Natural killer cell (primary cell): ENCODE measurements at regions not wholly inside any gene's neighbourhood (a gene's known extent, or its start where the extent isn't known, plus 50 kb on each side); places are given as distances from the start of the nearest gene placed in this dataset.
"Not testable (repeated sequence)": the region's sequence is repeated elsewhere in the genome, so short reads cannot be mapped to it uniquely, and the experiment has no call there.

Experiments used
- ATAC-seq, 3 donors: fragments of 150-1000 bp in 2 of 3; fragments of 200-7000 bp in 1 of 3; cut with Tn5 transposase; 1 replicate in 1 of 3; 2 replicates in 2 of 3; pipeline ENCODE4 v1.10.0; 2021; ENCODE audit warnings: mild to moderate bottlenecking in 2 of 3, moderate library complexity in 2 of 3
- DNase-seq, 2 donors: peaks; one replicate each; pipeline versions ENCODE4 v3.0.0 to v3.0.0-alpha.2; 2013 to 2021; ENCODE audit warnings: mixed read lengths in 1 of 2
- H3K27ac ChIP-seq: one replicate; pipeline ENCODE4 v1.5.1; 2013; ENCODE audit warnings: mild to moderate bottlenecking, low read length
- H3K27me3 ChIP-seq: one replicate; pipeline ENCODE4 v1.6.1; 2013; ENCODE audit warnings: low read length; ENCODE audit not compliant: control insufficient read depth, insufficient read depth
- H3K36me3 ChIP-seq: one replicate; pipeline ENCODE4 v1.6.1; 2013; ENCODE audit warnings: low read length; ENCODE audit not compliant: control insufficient read depth, insufficient read depth
- H3K4me1 ChIP-seq: one replicate; pipeline ENCODE4 v1.6.1; 2013; ENCODE audit warnings: low read length; ENCODE audit not compliant: control insufficient read depth, insufficient read depth
- H3K4me3 ChIP-seq: one replicate; pipeline ENCODE4 v1.5.1; 2013; ENCODE audit warnings: low read length
- H3K9me3 ChIP-seq: one replicate; pipeline ENCODE4 v1.6.1; 2013; ENCODE audit warnings: low read length; ENCODE audit not compliant: control insufficient read depth, insufficient read depth
- H3K27ac Mint-ChIP-seq, 2 donors: one replicate each; pipeline ENCODE4 v1.8.0; 2022; ENCODE audit warnings: mild to moderate bottlenecking in 2 of 2, mixed read lengths in 2 of 2, moderate library complexity in 1 of 2
- H3K27me3 Mint-ChIP-seq, 2 donors: one replicate each; pipeline ENCODE4 v1.8.0; 2022; ENCODE audit warnings: low read depth in 2 of 2, mixed read lengths in 2 of 2
- H3K36me3 Mint-ChIP-seq: one replicate; pipeline ENCODE4 v1.8.0; 2022; ENCODE audit warnings: mixed read lengths
- H3K4me1 Mint-ChIP-seq, 2 donors: one replicate each; pipeline ENCODE4 v1.8.0; 2022; ENCODE audit warnings: mixed read lengths in 2 of 2
- H3K4me3 Mint-ChIP-seq: one replicate; pipeline ENCODE4 v1.8.0; 2022; ENCODE audit warnings: mild to moderate bottlenecking, moderate library complexity, mixed read lengths
- H3K9me3 Mint-ChIP-seq, 2 donors: one replicate each; pipeline ENCODE4 v1.8.0; 2022; ENCODE audit warnings: mixed read lengths in 2 of 2
- CTCF ChIP-seq: fragments of 200-600 bp; IDR thresholded peaks from one replicate; pipeline ENCODE4 v1.8.0; 2022; ENCODE audit warnings: antibody characterized with exemption
- WGBS: methylation state at CpG from one replicate; pipeline ENCODE4 v1.1.7; 2013; ENCODE audit warnings: missing lambda C conversion rate; ENCODE audit not compliant: insufficient coverage; 5-methylcytosine and 5-hydroxymethylcytosine counted together
- intact Hi-C: fragments of 100-400 bp; cut with micrococcal nuclease; formaldehyde crosslinking; loops from one replicate; pipeline ENCODE4 v1.14.2; 2022

GRCh38 chr2:16416651-16417050 lies 249.0 kb downstream of the CYRIA start:
- Mint-ChIP-seq H3K9me3 (peaks cover 2% of the 10 kb centered on the region in 2 donors), H3K27ac (no peak overlapping the region), H3K36me3 (no peaks in the 10 kb centered on the region), H3K4me1 (no peaks in the 10 kb centered on the region), H3K27me3 (peaks cover 0 to 3% of the 10 kb centered on the region in 2 donors), H3K4me3 (no peak overlapping the region)
- Histone ChIP-seq H3K9me3 (no peaks in the 10 kb centered on the region), H3K27me3 (no peaks in the 10 kb centered on the region), H3K4me1 (no peaks in the 10 kb centered on the region), H3K36me3 (no peaks in the 10 kb centered on the region), H3K27ac (no peak overlapping the region), H3K4me3 (no peak overlapping the region)
- intact Hi-C loops = no loop called here
- WGBS = 83% methylated on average over 3 of the region's 3 CpGs
- ATAC-seq (no peak), DNase-seq (no peak)
- TF ChIP-seq CTCF = no peak

- H3K27ac Mint-ChIP-seq, intact Hi-C loops, H3K4me3 ChIP-seq, H3K4me1 ChIP-seq, H3K36me3 Mint-ChIP-seq, H3K9me3 Mint-ChIP-seq, H3K27me3 Mint-ChIP-seq, H3K9me3 ChIP-seq, H3K4me1 Mint-ChIP-seq, H3K27me3 ChIP-seq, DNase-seq, H3K36me3 ChIP-seq, ATAC-seq, H3K4me3 Mint-ChIP-seq, H3K27ac ChIP-seq: not testable (repeated sequence)
- 71% methylated on average over 1 of the region's 6 CpGs for WGBS
These were observed 249.8 kb downstream of the CYRIA start for GRCh38 chr2:16415861-16416260.

GRCh38 chr2:16413947-16414346 lies 251.7 kb downstream of the CYRIA start:
- Mint-ChIP-seq H3K27me3 (peaks cover 0 to 4% of the 10 kb centered on the region in 2 donors), H3K36me3 (no peaks in the 10 kb centered on the region), H3K4me3 (no peak overlapping the region), H3K4me1 (no peaks in the 10 kb centered on the region), H3K9me3 (peaks cover 2 to 5% of the 10 kb centered on the region in 2 donors), H3K27ac (no peak overlapping the region)
- TF ChIP-seq CTCF = no peak
- Histone ChIP-seq H3K36me3 (no peaks in the 10 kb centered on the region), H3K27ac (no peak overlapping the region), H3K9me3 (no peaks in the 10 kb centered on the region), H3K4me3 (no peak overlapping the region), H3K27me3 (no peaks in the 10 kb centered on the region), H3K4me1 (no peaks in the 10 kb centered on the region)
- ATAC-seq = no peak
- no peak for DNase-seq
- WGBS = no CpG with 5 or more reads among the region's 1 CpG
- intact Hi-C loops = no loop called here

DNA sequence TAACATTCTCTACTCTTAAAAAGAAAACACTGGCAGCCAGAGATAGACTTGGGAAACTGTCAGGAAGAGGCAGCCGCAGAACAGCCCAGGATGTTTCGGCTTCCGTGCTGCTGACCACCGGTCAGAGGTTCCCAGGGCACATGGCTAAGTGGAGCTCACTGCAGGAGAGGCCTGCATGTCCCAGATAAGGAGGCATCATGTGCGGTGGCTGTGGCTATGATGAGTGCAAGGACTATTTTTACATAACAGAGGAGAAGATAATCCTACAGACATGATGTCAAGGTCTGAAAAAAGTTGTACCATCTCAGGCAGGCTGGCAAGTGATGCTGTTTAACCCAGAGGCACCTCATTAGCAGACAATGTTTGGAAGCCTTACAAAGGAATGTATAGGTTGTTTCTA lies 252.3 kb downstream of the CYRIA start:
- Histone ChIP-seq H3K4me3 (no peak overlapping the region), H3K36me3 (no peaks in the 10 kb centered on the region), H3K9me3 (no peaks in the 10 kb centered on the region), H3K4me1 (no peaks in the 10 kb centered on the region), H3K27ac (no peak overlapping the region), H3K27me3 (no peaks in the 10 kb centered on the region)
- 23% methylated on average over 5 of the region's 5 CpGs for WGBS
- Mint-ChIP-seq H3K27me3 (peaks cover 0 to 4% of the 10 kb centered on the region in 2 donors), H3K27ac (no peak overlapping the region), H3K9me3 (peaks cover 2 to 5% of the 10 kb centered on the region in 2 donors), H3K4me1 (no peaks in the 10 kb centered on the region), H3K4me3 (no peak overlapping the region), H3K36me3 (no peaks in the 10 kb centered on the region)
- ATAC-seq (no peak), DNase-seq (no peak)
- intact Hi-C loops = no loop called here
- no peak for TF ChIP-seq CTCF
